ENCODE measurements at regions not wholly inside any gene's neighbourhood (a gene's known extent, or its start where the extent isn't known, plus 50 kb on each side); places are given as distances from the start of the nearest gene placed in this dataset.

GRCh38 chr12:132424811-132425210 lies 65.1 kb upstream of the FBRSL1 start:
- peaks cover 0 to 12% (median 11%) of the 10 kb centered on the region in 5 donors for H3K4me1 ChIP-seq (ENCODE audit: control insufficient read depth in 5 of 5, insufficient read depth in 5 of 5, low read length in 5 of 5)
- no peak overlapping the region for H3K27ac ChIP-seq (ENCODE audit: low read depth, low read length)
- H3K27me3 ChIP-seq (ENCODE audit: control insufficient read depth in 5 of 5, insufficient read depth in 4 of 5, low read length in 5 of 5), result peaks cover 19 to 66% (median 61%) of the 10 kb centered on the region in 5 donors
- H3K36me3 ChIP-seq (ENCODE audit: control insufficient read depth in 5 of 5, insufficient read depth in 5 of 5, low read length in 5 of 5), result no peaks in the 10 kb centered on the region
- no peak overlapping the region for H3K9ac ChIP-seq (ENCODE audit: low read length in 5 of 5)
- no peak overlapping the region for H3K4me3 ChIP-seq (ENCODE audit: low read depth in 1 of 5, low read length in 5 of 5)
- H3K9me3 ChIP-seq (ENCODE audit: control insufficient read depth in 5 of 5, low read length in 5 of 5), result peaks cover 0 to 10% (median 4%) of the 10 kb centered on the region in 5 donors

- Histone ChIP-seq H3K9me3 (ENCODE audit: control insufficient read depth in 5 of 5, low read length in 5 of 5) (peaks cover 0 to 10% (median 4%) of the 10 kb centered on the region in 5 donors), H3K27me3 (ENCODE audit: control insufficient read depth in 5 of 5, insufficient read depth in 4 of 5, low read length in 5 of 5) (peaks cover 19 to 58% (median 58%) of the 10 kb centered on the region in 5 donors), H3K4me1 (ENCODE audit: control insufficient read depth in 5 of 5, insufficient read depth in 5 of 5, low read length in 5 of 5) (peaks cover 0 to 5% (median 3%) of the 10 kb centered on the region in 5 donors), H3K27ac (ENCODE audit: low read depth, low read length) (no peak overlapping the region), H3K9ac (ENCODE audit: low read length in 5 of 5) (no peak overlapping the region), H3K4me3 (ENCODE audit: low read depth in 1 of 5, low read length in 5 of 5) (no peak overlapping the region), H3K36me3 (ENCODE audit: control insufficient read depth in 5 of 5, insufficient read depth in 5 of 5, low read length in 5 of 5) (no peaks in the 10 kb centered on the region)
Measured at GRCh38 chr12:132423820-132424645, 65.9 kb upstream of the FBRSL1 start.

- Histone ChIP-seq H3K4me3 (ENCODE audit: low read depth in 1 of 5, low read length in 5 of 5) (no peak overlapping the region), H3K9me3 (ENCODE audit: control insufficient read depth in 5 of 5, low read length in 5 of 5) (peaks cover 0 to 10% (median 4%) of the 10 kb centered on the region in 5 donors), H3K9ac (ENCODE audit: low read length in 5 of 5) (no peak overlapping the region), H3K36me3 (ENCODE audit: control insufficient read depth in 5 of 5, insufficient read depth in 5 of 5, low read length in 5 of 5) (no peaks in the 10 kb centered on the region), H3K27ac (ENCODE audit: low read depth, low read length) (no peak overlapping the region), H3K4me1 (ENCODE audit: control insufficient read depth in 5 of 5, insufficient read depth in 5 of 5, low read length in 5 of 5) (no peaks in the 10 kb centered on the region), H3K27me3 (ENCODE audit: control insufficient read depth in 5 of 5, insufficient read depth in 4 of 5, low read length in 5 of 5) (peaks cover 19 to 57% (median 51%) of the 10 kb centered on the region in 5 donors)
Measured at GRCh38 chr12:132423251-132423819, 66.6 kb upstream of the FBRSL1 start.

- Histone ChIP-seq H3K27ac (ENCODE audit: low read depth, low read length) (no peak overlapping the region), H3K9me3 (ENCODE audit: control insufficient read depth in 5 of 5, low read length in 5 of 5) (peaks cover 0 to 10% (median 4%) of the 10 kb centered on the region in 5 donors), H3K27me3 (ENCODE audit: control insufficient read depth in 5 of 5, insufficient read depth in 4 of 5, low read length in 5 of 5) (peaks cover 19 to 57% (median 54%) of the 10 kb centered on the region in 5 donors), H3K36me3 (ENCODE audit: control insufficient read depth in 5 of 5, insufficient read depth in 5 of 5, low read length in 5 of 5) (no peaks in the 10 kb centered on the region), H3K9ac (ENCODE audit: low read length in 5 of 5) (no peak overlapping the region), H3K4me3 (ENCODE audit: low read depth in 1 of 5, low read length in 5 of 5) (no peak overlapping the region), H3K4me1 (ENCODE audit: control insufficient read depth in 5 of 5, insufficient read depth in 5 of 5, low read length in 5 of 5) (no peaks in the 10 kb centered on the region)
Measured at GRCh38 chr12:132422381-132423043, 67.4 kb upstream of the FBRSL1 start.

GRCh38 chr12:132422040-132422380 lies 67.9 kb upstream of the FBRSL1 start:
- Histone ChIP-seq H3K27me3 (ENCODE audit: control insufficient read depth in 5 of 5, insufficient read depth in 4 of 5, low read length in 5 of 5) (peaks cover 19 to 56% (median 55%) of the 10 kb centered on the region in 5 donors), H3K4me1 (ENCODE audit: control insufficient read depth in 5 of 5, insufficient read depth in 5 of 5, low read length in 5 of 5) (no peaks in the 10 kb centered on the region), H3K9ac (ENCODE audit: low read length in 5 of 5) (no peak overlapping the region), H3K27ac (ENCODE audit: low read depth, low read length) (no peak overlapping the region), H3K9me3 (ENCODE audit: control insufficient read depth in 5 of 5, low read length in 5 of 5) (peaks cover 0 to 10% (median 4%) of the 10 kb centered on the region in 5 donors), H3K36me3 (ENCODE audit: control insufficient read depth in 5 of 5, insufficient read depth in 5 of 5, low read length in 5 of 5) (no peaks in the 10 kb centered on the region), H3K4me3 (ENCODE audit: low read depth in 1 of 5, low read length in 5 of 5) (no peak overlapping the region)

DNA sequence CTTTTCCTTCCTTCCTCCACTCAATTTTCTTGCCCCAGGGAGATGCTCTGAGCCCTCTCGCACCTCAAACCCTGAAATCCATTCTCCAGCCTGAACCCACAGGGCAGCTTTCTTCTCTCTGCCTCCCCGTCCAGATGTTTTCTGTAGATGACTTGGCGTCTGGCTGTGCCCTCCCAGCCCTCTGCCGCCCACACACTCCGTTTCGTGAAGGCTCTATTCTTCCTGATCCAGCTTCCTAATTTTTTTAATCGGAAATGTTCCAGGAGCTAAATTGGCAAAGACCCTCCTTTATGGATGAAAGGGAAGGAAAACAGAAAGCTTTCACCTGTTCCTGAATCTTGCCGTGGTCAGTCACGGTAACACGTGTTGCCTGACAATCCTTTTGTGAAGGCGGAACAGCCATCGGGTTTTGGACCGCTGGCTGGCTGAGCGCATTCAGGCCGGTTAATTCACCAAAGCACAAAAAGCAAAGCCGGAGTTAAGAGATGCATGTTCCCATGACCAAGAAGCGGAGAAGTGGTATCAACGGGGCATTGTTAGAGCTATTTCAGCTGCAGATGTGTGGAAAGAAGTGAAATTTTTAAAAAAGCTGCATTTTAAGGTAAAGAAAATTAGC lies 70.2 kb upstream of the FBRSL1 start:
- Histone ChIP-seq H3K9ac (ENCODE audit: low read length in 5 of 5) (no peak overlapping the region), H3K27me3 (ENCODE audit: control insufficient read depth in 5 of 5, insufficient read depth in 4 of 5, low read length in 5 of 5) (peaks cover 25 to 57% (median 49%) of the 10 kb centered on the region in 5 donors), H3K9me3 (ENCODE audit: control insufficient read depth in 5 of 5, low read length in 5 of 5) (peaks cover 0 to 3% (median under 1%) of the 10 kb centered on the region in 5 donors), H3K4me1 (ENCODE audit: control insufficient read depth in 5 of 5, insufficient read depth in 5 of 5, low read length in 5 of 5) (peaks cover 0 to 6% (median 5%) of the 10 kb centered on the region in 5 donors), H3K4me3 (ENCODE audit: low read depth in 1 of 5, low read length in 5 of 5) (no peak overlapping the region), H3K27ac (ENCODE audit: low read depth, low read length) (no peak overlapping the region), H3K36me3 (ENCODE audit: control insufficient read depth in 5 of 5, insufficient read depth in 5 of 5, low read length in 5 of 5) (no peaks in the 10 kb centered on the region)

GRCh38 chr12:132418393-132418925 lies 71.5 kb upstream of the FBRSL1 start:
- no peak overlapping the region for H3K9ac ChIP-seq (ENCODE audit: low read length in 5 of 5)
- H3K9me3 ChIP-seq (ENCODE audit: control insufficient read depth in 5 of 5, low read length in 5 of 5), result peaks cover 0 to 2% (median 0%) of the 10 kb centered on the region in 5 donors
- peaks cover 36 to 55% (median 45%) of the 10 kb centered on the region in 5 donors for H3K27me3 ChIP-seq (ENCODE audit: control insufficient read depth in 5 of 5, insufficient read depth in 4 of 5, low read length in 5 of 5)
- H3K36me3 ChIP-seq (ENCODE audit: control insufficient read depth in 5 of 5, insufficient read depth in 5 of 5, low read length in 5 of 5), result no peaks in the 10 kb centered on the region
- H3K27ac ChIP-seq (ENCODE audit: low read depth, low read length), result no peak overlapping the region
- H3K4me3 ChIP-seq (ENCODE audit: low read depth in 1 of 5, low read length in 5 of 5), result no peak overlapping the region
- H3K4me1 ChIP-seq (ENCODE audit: control insufficient read depth in 5 of 5, insufficient read depth in 5 of 5, low read length in 5 of 5), result peaks cover 0 to 8% (median 7%) of the 10 kb centered on the region in 5 donors

GRCh38 chr12:132417741-132418140 lies 72.2 kb upstream of the FBRSL1 start:
- H3K27ac ChIP-seq (ENCODE audit: low read depth, low read length), result no peak overlapping the region
- no peak overlapping the region for H3K9ac ChIP-seq (ENCODE audit: low read length in 5 of 5)
- H3K9me3 ChIP-seq (ENCODE audit: control insufficient read depth in 5 of 5, low read length in 5 of 5), result peaks cover 0 to 2% (median 0%) of the 10 kb centered on the region in 5 donors
- no peak overlapping the region for H3K4me3 ChIP-seq (ENCODE audit: low read depth in 1 of 5, low read length in 5 of 5)
- H3K27me3 ChIP-seq (ENCODE audit: control insufficient read depth in 5 of 5, insufficient read depth in 4 of 5, low read length in 5 of 5), result peaks cover 35 to 48% (median 45%) of the 10 kb centered on the region in 5 donors
- H3K36me3 ChIP-seq (ENCODE audit: control insufficient read depth in 5 of 5, insufficient read depth in 5 of 5, low read length in 5 of 5), result no peaks in the 10 kb centered on the region
- peaks cover 0 to 8% (median 7%) of the 10 kb centered on the region in 5 donors for H3K4me1 ChIP-seq (ENCODE audit: control insufficient read depth in 5 of 5, insufficient read depth in 5 of 5, low read length in 5 of 5)

DNA sequence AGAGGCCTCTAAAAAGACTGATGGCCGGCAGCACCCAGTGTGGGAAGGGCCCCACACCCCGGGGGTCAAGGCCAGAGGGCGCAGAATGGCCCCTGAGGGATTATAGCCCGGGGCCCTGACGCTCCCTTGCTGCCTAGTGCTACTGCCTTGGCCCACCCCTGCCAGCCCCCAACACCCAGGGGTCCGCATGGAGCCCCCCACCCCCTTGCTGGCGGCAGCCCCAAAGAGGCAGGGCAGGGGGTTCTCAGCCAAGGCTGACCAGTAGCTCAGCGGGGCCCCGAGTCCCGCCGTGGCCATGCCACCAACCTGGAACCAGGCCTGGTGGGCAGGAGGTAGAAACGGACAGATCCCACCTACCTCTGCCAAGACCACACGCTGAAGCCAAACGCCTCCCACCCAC lies 73.1 kb upstream of the FBRSL1 start:
- Histone ChIP-seq H3K9me3 (ENCODE audit: control insufficient read depth in 5 of 5, low read length in 5 of 5) (peaks cover 0 to 2% (median 0%) of the 10 kb centered on the region in 5 donors), H3K36me3 (ENCODE audit: control insufficient read depth in 5 of 5, insufficient read depth in 5 of 5, low read length in 5 of 5) (no peaks in the 10 kb centered on the region), H3K27ac (ENCODE audit: low read depth, low read length) (no peak overlapping the region), H3K4me1 (ENCODE audit: control insufficient read depth in 5 of 5, insufficient read depth in 5 of 5, low read length in 5 of 5) (peaks cover 0 to 8% (median 7%) of the 10 kb centered on the region in 5 donors), H3K4me3 (ENCODE audit: low read depth in 1 of 5, low read length in 5 of 5) (no peak overlapping the region), H3K9ac (ENCODE audit: low read length in 5 of 5) (no peak overlapping the region), H3K27me3 (ENCODE audit: control insufficient read depth in 5 of 5, insufficient read depth in 4 of 5, low read length in 5 of 5) (peaks cover 26 to 43% (median 37%) of the 10 kb centered on the region in 5 donors)

All from subcutaneous abdominal adipose tissue (tissue), 5 donors.